ENCODE measurements at regions not wholly inside any gene's neighbourhood (a gene's known extent, or its start where the extent isn't known, plus 50 kb on each side); places are given as distances from the start of the nearest gene placed in this dataset.

GRCh38 chr10:78600740-78601139 is 468.0 kb upstream of the ZMIZ1 start:
- TF ChIP-seq POLR2A (IDR thresholded peaks at IDR 0.05) (no peak), CTCF (IDR thresholded peaks at IDR 0.05) (no peak), POLR2AphosphoS5 (IDR thresholded peaks at IDR 0.05) (no peak)

Measured in suprapubic skin (tissue), 4 donors.